ENCODE measurements at regions not wholly inside any gene's neighbourhood (a gene's known extent, or its start where the extent isn't known, plus 50 kb on each side); places are given as distances from the start of the nearest gene placed in this dataset.

- WGBS, 2 donors: 26 to 33% methylated on average over 2 of the region's 2 CpGs
- Histone ChIP-seq H3K36me3 (ENCODE audit: control insufficient read depth in 1 of 2, insufficient read depth in 2 of 2, low read length in 1 of 2) (no peaks in the 10 kb centered on the region), H3K4me3 (ENCODE audit: low read length in 2 of 2) (no peak overlapping the region), H3K27me3 (ENCODE audit: control insufficient read depth in 1 of 2, insufficient read depth in 2 of 2, low read length in 1 of 2) (no peaks in the 10 kb centered on the region), H3K9me3 (ENCODE audit: control insufficient read depth, low read length) (no peaks in the 10 kb centered on the region), H3K4me1 (ENCODE audit: control insufficient read depth in 1 of 2, insufficient read depth in 2 of 2, low read length in 2 of 2) (no peaks in the 10 kb centered on the region), H3K27ac (ENCODE audit: low read depth in 1 of 2, low read length in 2 of 2) (no peak overlapping the region)
- intact Hi-C loops (cut with DNase I): no loop called here
- DNase-seq (no peak), ATAC-seq (ENCODE audit: low FRiP score) (no peak)
These were observed 139.5 kb upstream of the CYLC2 start for GRCh38 chr9:102855641-102856040.

GRCh38 chr9:102845827-102846371 is 149.2 kb upstream of the CYLC2 start:
- H3K36me3 ChIP-seq (ENCODE audit: control insufficient read depth in 1 of 2, insufficient read depth in 2 of 2, low read length in 1 of 2): no peaks in the 10 kb centered on the region
- ATAC-seq (ENCODE audit: low FRiP score): no peak
- H3K9me3 ChIP-seq (ENCODE audit: control insufficient read depth, low read length): no peaks in the 10 kb centered on the region
- peaks cover 0 to 1% of the 10 kb centered on the region in 2 donors for H3K27me3 ChIP-seq (ENCODE audit: control insufficient read depth in 1 of 2, insufficient read depth in 2 of 2, low read length in 1 of 2)
- intact Hi-C loops (cut with DNase I): no loop called here
- no peaks in the 10 kb centered on the region for H3K4me1 ChIP-seq (ENCODE audit: control insufficient read depth in 1 of 2, insufficient read depth in 2 of 2, low read length in 2 of 2)
- no peak for DNase-seq
- WGBS, 2 donors: 80 to 87% methylated on average over 1 of the region's 1 CpG
- no peak overlapping the region for H3K4me3 ChIP-seq (ENCODE audit: low read length in 2 of 2)
- no peak overlapping the region for H3K27ac ChIP-seq (ENCODE audit: low read depth in 1 of 2, low read length in 2 of 2)

GRCh38 chr9:102844716-102845115 is 150.4 kb upstream of the CYLC2 start:
- no peak overlapping the region for H3K27ac ChIP-seq (ENCODE audit: low read depth in 1 of 2, low read length in 2 of 2)
- intact Hi-C loops (cut with DNase I): no loop called here
- H3K36me3 ChIP-seq (ENCODE audit: control insufficient read depth in 1 of 2, insufficient read depth in 2 of 2, low read length in 1 of 2): no peaks in the 10 kb centered on the region
- H3K4me1 ChIP-seq (ENCODE audit: control insufficient read depth in 1 of 2, insufficient read depth in 2 of 2, low read length in 2 of 2): no peaks in the 10 kb centered on the region
- no peaks in the 10 kb centered on the region for H3K9me3 ChIP-seq (ENCODE audit: control insufficient read depth, low read length)
- 91% methylated on average over 2 of the region's 2 CpGs for WGBS, 2 donors
- H3K27me3 ChIP-seq (ENCODE audit: control insufficient read depth in 1 of 2, insufficient read depth in 2 of 2, low read length in 1 of 2): peaks cover 0 to 1% of the 10 kb centered on the region in 2 donors
- ATAC-seq (ENCODE audit: low FRiP score) (no peak), DNase-seq (no peak)
- no peak overlapping the region for H3K4me3 ChIP-seq (ENCODE audit: low read length in 2 of 2)

GRCh38 chr9:102842423-102842822 is 152.7 kb upstream of the CYLC2 start:
- H3K4me1 ChIP-seq (ENCODE audit: control insufficient read depth in 1 of 2, insufficient read depth in 2 of 2, low read length in 2 of 2): no peaks in the 10 kb centered on the region
- WGBS, 2 donors: 89 to 90% methylated on average over 2 of the region's 2 CpGs
- no peak overlapping the region for H3K4me3 ChIP-seq (ENCODE audit: low read length in 2 of 2)
- no peak for DNase-seq
- intact Hi-C loops (cut with DNase I): no loop called here
- no peaks in the 10 kb centered on the region for H3K36me3 ChIP-seq (ENCODE audit: control insufficient read depth in 1 of 2, insufficient read depth in 2 of 2, low read length in 1 of 2)
- H3K27ac ChIP-seq (ENCODE audit: low read depth in 1 of 2, low read length in 2 of 2): no peak overlapping the region
- peaks cover 0 to 1% of the 10 kb centered on the region in 2 donors for H3K27me3 ChIP-seq (ENCODE audit: control insufficient read depth in 1 of 2, insufficient read depth in 2 of 2, low read length in 1 of 2)
- no peaks in the 10 kb centered on the region for H3K9me3 ChIP-seq (ENCODE audit: control insufficient read depth, low read length)
- no peak for ATAC-seq (ENCODE audit: low FRiP score)

- intact Hi-C loops (cut with DNase I): no loop called here
- 46 to 58% methylated on average over 2 of the region's 2 CpGs for WGBS, 2 donors
- Histone ChIP-seq H3K9me3 (ENCODE audit: control insufficient read depth, low read length) (no peaks in the 10 kb centered on the region), H3K4me1 (ENCODE audit: control insufficient read depth in 1 of 2, insufficient read depth in 2 of 2, low read length in 2 of 2) (no peaks in the 10 kb centered on the region), H3K4me3 (ENCODE audit: low read length in 2 of 2) (no peak overlapping the region), H3K27me3 (ENCODE audit: control insufficient read depth in 1 of 2, insufficient read depth in 2 of 2, low read length in 1 of 2) (peaks cover 0 to 1% of the 10 kb centered on the region in 2 donors), H3K36me3 (ENCODE audit: control insufficient read depth in 1 of 2, insufficient read depth in 2 of 2, low read length in 1 of 2) (no peaks in the 10 kb centered on the region), H3K27ac (ENCODE audit: low read depth in 1 of 2, low read length in 2 of 2) (no peak overlapping the region)
- no peak for DNase-seq
- no peak for ATAC-seq (ENCODE audit: low FRiP score)
These were observed 153.8 kb upstream of the CYLC2 start for GRCh38 chr9:102841376-102841775.

- 79 to 84% methylated on average over 3 of the region's 3 CpGs for WGBS, 2 donors
- no peak overlapping the region for H3K27ac ChIP-seq (ENCODE audit: low read depth in 1 of 2, low read length in 2 of 2)
- no peaks in the 10 kb centered on the region for H3K36me3 ChIP-seq (ENCODE audit: control insufficient read depth in 1 of 2, insufficient read depth in 2 of 2, low read length in 1 of 2)
- no peaks in the 10 kb centered on the region for H3K4me1 ChIP-seq (ENCODE audit: control insufficient read depth in 1 of 2, insufficient read depth in 2 of 2, low read length in 2 of 2)
- no peak overlapping the region for H3K4me3 ChIP-seq (ENCODE audit: low read length in 2 of 2)
- ATAC-seq (ENCODE audit: low FRiP score): no peak
- peaks cover 0 to 1% of the 10 kb centered on the region in 2 donors for H3K27me3 ChIP-seq (ENCODE audit: control insufficient read depth in 1 of 2, insufficient read depth in 2 of 2, low read length in 1 of 2)
- intact Hi-C loops (cut with DNase I): no loop called here
- H3K9me3 ChIP-seq (ENCODE audit: control insufficient read depth, low read length): no peaks in the 10 kb centered on the region
- no peak for DNase-seq
These were observed 154.8 kb upstream of the CYLC2 start for GRCh38 chr9:102840335-102840734.

GRCh38 chr9:102832814-102833213 is 162.3 kb upstream of the CYLC2 start:
- intact Hi-C loops (cut with DNase I): no loop called here
- Histone ChIP-seq H3K9me3 (ENCODE audit: control insufficient read depth, low read length) (no peaks in the 10 kb centered on the region), H3K27me3 (ENCODE audit: control insufficient read depth in 1 of 2, insufficient read depth in 2 of 2, low read length in 1 of 2) (peaks cover 0 to 1% of the 10 kb centered on the region in 2 donors), H3K4me3 (ENCODE audit: low read length in 2 of 2) (no peak overlapping the region), H3K36me3 (ENCODE audit: control insufficient read depth in 1 of 2, insufficient read depth in 2 of 2, low read length in 1 of 2) (no peaks in the 10 kb centered on the region), H3K27ac (ENCODE audit: low read depth in 1 of 2, low read length in 2 of 2) (no peak overlapping the region), H3K4me1 (ENCODE audit: control insufficient read depth in 1 of 2, insufficient read depth in 2 of 2, low read length in 2 of 2) (no peaks in the 10 kb centered on the region)
- DNase-seq (no peak), ATAC-seq (ENCODE audit: low FRiP score) (no peak)
- WGBS, 2 donors: 75 to 81% methylated on average over 3 of the region's 3 CpGs

GRCh38 chr9:102796244-102796643 is 198.9 kb upstream of the CYLC2 start:
- H3K4me3 ChIP-seq (ENCODE audit: low read length in 2 of 2): no peak overlapping the region
- 53 to 62% methylated on average over 5 of the region's 5 CpGs for WGBS, 2 donors
- H3K36me3 ChIP-seq (ENCODE audit: control insufficient read depth in 1 of 2, insufficient read depth in 2 of 2, low read length in 1 of 2): no peaks in the 10 kb centered on the region
- H3K4me1 ChIP-seq (ENCODE audit: control insufficient read depth in 1 of 2, insufficient read depth in 2 of 2, low read length in 2 of 2): no peaks in the 10 kb centered on the region
- H3K27me3 ChIP-seq (ENCODE audit: control insufficient read depth in 1 of 2, insufficient read depth in 2 of 2, low read length in 1 of 2): no peaks in the 10 kb centered on the region
- intact Hi-C loops (cut with DNase I): no loop called here
- H3K27ac ChIP-seq (ENCODE audit: low read depth in 1 of 2, low read length in 2 of 2): no peak overlapping the region
- no peak for DNase-seq
- no peak for ATAC-seq (ENCODE audit: low FRiP score)
- H3K9me3 ChIP-seq (ENCODE audit: control insufficient read depth, low read length): no peaks in the 10 kb centered on the region

GRCh38 chr9:102795532-102795931 is 199.6 kb upstream of the CYLC2 start:
- Histone ChIP-seq H3K4me3 (ENCODE audit: low read length in 2 of 2) (no peak overlapping the region), H3K27me3 (ENCODE audit: control insufficient read depth in 1 of 2, insufficient read depth in 2 of 2, low read length in 1 of 2) (no peaks in the 10 kb centered on the region), H3K27ac (ENCODE audit: low read depth in 1 of 2, low read length in 2 of 2) (no peak overlapping the region), H3K4me1 (ENCODE audit: control insufficient read depth in 1 of 2, insufficient read depth in 2 of 2, low read length in 2 of 2) (no peaks in the 10 kb centered on the region), H3K36me3 (ENCODE audit: control insufficient read depth in 1 of 2, insufficient read depth in 2 of 2, low read length in 1 of 2) (no peaks in the 10 kb centered on the region), H3K9me3 (ENCODE audit: control insufficient read depth, low read length) (no peaks in the 10 kb centered on the region)
- intact Hi-C loops (cut with DNase I): no loop called here
- ATAC-seq (ENCODE audit: low FRiP score) (no peak), DNase-seq (no peak)
